Globus pallidus (tissue), 1 donor: ENCODE measurements at regions not wholly inside any gene's neighbourhood (a gene's known extent, or its start where the extent isn't known, plus 50 kb on each side); places are given as distances from the start of the nearest gene placed in this dataset.
"Not testable (repeated sequence)": the region's sequence is repeated elsewhere in the genome, so short reads cannot be mapped to it uniquely, and the experiment has no call there.

Experiments used
- DNase-seq: peaks from one replicate; pipeline ENCODE4 v3.0.0-alpha.2; 2015; ENCODE audit warnings: low spot score

GRCh38 chr3:81910244-81910852, 148.9 kb upstream of the GBE1 start:
- DNase-seq, result peak; percentile 19

GRCh38 chr3:81909796-81910195, 148.4 kb upstream of the GBE1 start:
- DNase-seq, result no peak

- no peak for DNase-seq
Observed at GRCh38 chr3:81908561-81908960, 147.1 kb upstream of the GBE1 start.

DNA sequence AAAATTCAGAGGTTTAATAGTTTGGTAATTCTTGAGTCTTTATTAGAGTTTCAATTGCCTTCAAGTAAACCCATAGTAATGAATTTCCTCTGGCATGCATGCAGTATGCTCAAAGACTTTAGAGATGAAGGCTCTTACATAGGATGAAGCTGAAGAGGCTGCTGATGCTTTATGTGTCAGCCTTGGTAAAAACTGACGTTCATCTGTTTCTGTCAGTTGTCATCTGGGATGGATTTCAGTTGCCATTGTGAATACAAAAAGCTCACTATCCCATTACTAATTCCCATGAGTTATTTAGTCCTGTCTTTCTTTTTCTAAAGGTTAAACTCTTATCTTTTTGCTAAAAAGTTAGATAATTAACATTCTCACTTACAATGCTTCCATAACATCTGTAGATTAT, 136.9 kb upstream of the GBE1 start:
- no peak for DNase-seq

- DNase-seq, result no peak
Observed at GRCh38 chr3:81894598-81894997, 133.2 kb upstream of the GBE1 start.

DNA sequence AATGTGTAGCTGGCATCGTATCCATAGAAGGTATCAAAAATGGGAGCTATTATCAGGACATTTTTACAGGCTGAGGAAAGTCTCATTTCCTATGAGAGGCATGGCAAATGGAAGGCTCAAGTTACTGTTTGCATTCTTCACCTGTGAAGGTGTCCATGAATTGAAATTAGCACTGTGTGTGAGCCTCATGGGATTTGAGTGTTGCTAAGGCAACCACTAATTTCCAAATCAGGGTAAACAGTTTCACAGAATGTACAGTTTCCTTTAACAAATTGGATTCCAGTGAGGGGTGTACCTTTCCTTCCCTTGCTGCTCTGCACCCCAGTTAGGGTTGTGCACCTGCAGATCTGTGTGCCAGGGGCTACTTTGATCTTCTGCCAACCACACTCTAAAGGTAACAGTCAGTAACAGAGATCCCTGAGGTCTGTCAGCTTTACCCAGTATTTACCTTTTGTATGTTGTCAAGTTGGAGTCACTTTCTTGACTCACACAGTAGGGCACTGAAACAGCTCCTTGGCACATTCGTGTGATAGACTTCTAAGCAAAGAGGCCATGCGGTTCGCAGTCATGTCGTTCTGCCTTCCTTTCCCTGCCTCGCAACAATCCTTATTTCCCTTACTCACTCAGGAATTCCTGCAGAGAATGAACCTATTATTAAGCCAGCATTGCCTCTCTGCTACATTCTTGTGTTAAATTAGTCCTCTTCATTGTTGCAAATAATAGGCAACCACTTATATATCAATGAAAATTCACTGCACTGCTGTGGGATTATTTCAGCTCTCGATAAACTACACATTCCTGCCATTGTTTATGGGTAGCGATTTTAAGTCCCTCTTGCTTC, 129.8 kb upstream of the GBE1 start:
- DNase-seq, result no peak

- no peak for DNase-seq
Observed at GRCh38 chr3:81888914-81889557, 127.6 kb upstream of the GBE1 start.

DNA sequence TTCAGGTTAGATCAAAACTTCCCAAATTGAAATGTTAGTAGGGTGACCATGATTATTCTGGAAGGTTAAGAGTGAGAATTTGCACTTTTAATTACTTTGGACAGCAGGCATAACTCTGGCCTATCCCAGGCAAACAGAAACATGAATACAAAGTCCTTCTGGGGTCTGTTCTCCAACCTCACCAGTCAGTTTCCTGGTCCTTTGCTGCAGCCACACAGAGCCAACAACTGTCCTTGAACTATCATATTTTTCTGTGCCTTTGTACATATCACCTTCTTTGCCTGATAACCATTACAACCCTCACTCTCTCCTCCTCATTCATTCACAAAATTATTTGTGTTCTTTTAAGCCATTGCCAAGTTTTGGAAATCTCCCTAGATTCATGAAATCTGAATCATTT, 126.0 kb upstream of the GBE1 start:
- no peak for DNase-seq

DNA sequence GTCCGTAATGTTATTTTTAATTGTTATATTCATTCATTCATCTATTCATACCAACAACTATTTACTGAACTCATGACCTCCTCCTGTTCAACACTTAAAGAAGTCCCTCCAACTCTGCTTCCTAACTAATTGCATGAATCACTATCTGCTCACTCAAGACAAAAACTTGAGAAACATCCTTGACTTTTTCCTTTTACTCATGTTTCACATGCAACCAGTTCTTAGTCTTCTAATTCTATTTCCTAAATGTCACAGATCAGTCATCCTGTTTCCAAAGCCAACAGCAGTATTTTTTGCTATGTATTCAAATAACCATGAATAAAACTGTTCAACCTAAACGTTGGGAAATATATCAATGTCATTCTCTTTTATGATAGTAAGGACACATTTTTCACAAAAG, 124.6 kb upstream of the GBE1 start:
- no peak for DNase-seq

DNA sequence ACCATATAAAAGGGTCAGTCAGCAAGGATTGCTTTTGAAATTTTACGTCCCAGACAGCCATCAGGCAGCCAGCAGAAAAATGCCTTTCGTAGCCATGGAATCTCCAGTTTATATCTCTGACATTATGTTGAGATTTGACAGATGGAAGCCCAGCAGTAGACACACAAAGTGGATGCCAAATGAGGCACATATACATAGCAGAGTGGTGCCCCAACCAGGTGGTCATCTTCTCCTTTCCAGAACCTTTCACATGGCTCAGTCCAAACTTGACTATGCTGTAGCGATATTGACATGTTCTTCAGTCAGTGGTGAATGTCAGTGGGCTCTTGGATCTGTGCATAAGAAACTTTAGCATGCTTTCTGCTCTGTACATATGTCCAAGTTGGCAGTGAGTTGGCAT, 123.3 kb upstream of the GBE1 start:
- no peak for DNase-seq

DNA sequence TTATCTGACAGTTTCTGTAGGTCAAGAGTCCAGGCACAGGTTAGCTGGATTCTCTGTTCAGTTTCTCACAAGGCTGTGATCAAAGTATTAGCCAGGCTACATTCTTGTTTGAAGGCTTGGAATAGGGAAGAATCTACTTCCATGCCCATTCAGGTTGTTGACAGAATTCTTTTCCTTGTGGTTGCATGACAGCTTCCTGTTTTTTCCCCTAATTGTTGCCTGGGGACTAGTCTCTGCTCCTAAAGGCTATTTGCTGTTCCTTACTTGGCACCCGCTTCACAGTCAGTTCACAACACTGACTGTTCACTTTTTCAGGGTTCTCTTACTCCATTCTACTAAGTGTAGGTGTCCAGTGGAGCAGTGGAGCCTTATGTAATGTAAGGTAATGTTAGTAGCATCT, 115.4 kb upstream of the GBE1 start:
- DNase-seq, result no peak

DNA sequence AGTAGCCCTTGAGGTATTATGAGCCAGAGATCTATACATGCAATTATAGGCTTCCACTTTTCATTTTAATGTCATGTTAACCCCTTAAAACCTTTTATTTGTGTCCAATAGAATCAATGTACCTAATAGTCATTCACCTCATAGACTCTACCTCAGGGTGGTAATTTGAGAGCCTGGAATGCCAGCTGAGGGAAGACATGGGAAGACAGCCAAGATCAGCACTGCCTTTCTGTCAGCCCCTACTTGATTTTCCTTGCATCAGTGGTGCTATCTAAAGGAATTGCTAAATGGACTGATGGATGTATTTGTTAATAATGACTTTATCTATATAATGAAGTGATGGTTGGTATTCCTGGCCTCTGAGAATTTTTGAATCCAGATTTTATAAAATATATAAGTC, 113.3 kb upstream of the GBE1 start:
- DNase-seq, result no peak

GRCh38 chr3:81872566-81872965, 111.1 kb upstream of the GBE1 start:
- DNase-seq, result no peak

DNA sequence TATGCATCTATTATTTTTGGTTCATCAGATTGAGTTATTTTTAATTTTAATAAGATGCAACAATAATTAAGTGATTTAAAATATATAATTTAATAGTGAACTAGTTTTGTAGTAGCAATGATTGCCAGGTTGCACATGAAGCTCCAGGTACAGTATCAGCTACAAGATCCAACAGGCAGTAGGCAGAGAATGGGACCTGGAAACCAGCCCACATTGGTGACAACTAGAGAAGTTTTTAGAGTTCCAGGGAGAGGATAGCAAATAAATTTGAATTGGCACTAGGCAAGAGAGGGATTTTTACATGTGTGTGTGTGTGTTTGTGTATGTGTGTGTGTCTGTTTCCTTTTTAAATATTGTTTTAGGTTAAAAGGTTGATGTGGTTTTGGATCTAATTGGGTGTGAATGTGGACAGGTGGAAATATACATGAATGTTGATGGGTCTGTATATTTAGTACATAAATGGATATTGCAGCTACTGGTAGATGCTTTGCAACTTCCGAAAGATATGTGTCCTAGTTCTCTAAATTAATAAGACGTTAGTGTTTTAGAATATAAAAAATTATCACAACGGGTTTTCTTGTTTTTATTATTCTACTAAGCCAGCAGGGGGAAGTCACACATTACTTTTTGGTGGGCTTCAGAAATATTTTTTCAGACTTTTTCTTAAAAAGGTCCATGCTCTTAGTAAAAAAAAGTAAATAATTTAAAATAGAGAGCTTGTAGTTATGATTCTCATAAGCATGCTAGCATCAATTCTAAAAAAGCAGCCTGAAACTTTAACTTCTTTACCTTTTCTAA, 110.1 kb upstream of the GBE1 start:
- DNase-seq, result no peak

GRCh38 chr3:81869382-81869781, 107.9 kb upstream of the GBE1 start:
- no peak for DNase-seq

DNA sequence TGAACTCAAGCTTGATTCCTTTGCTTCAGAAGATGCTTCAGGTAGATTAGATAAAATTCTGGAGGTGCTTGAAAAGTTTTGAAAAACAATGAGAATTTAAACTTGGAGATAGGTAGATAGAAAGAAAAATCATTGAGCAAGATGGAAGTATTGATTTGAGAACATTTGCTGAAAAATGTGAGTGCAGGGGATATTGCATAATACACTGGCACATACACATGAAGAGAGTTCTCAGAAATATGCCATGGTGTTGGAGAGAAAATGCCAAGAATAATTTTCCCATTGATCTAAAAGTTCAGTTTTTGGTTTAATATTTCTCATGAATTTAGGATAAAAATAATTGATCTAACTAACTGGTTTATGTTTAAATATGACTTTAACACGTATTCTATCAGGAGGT, 107.2 kb upstream of the GBE1 start:
- no peak for DNase-seq

DNA sequence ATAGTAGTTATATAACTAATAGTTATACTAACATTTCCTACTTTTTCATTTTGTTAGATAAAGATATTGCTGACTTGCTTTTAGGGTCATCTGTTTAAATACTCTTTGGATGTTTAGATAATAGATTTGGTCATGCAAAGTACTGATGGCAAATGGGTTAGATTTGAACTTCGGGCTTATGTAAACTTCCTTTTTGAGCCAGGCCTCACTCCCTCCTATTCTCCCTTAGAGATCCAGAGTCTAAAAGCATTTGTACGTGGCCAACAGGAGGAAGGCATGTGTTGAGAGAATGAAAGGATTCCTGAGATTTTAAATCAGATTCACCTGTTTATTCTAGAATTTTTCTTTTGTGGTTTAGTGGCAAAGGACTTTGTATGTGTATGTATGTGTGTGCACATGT, 106.4 kb upstream of the GBE1 start:
- DNase-seq, result no peak

- DNase-seq, result not testable (repeated sequence)
Observed at GRCh38 chr3:81865164-81865563, 103.7 kb upstream of the GBE1 start.

GRCh38 chr3:81864272-81864671, 102.8 kb upstream of the GBE1 start:
- DNase-seq, result no peak

DNA sequence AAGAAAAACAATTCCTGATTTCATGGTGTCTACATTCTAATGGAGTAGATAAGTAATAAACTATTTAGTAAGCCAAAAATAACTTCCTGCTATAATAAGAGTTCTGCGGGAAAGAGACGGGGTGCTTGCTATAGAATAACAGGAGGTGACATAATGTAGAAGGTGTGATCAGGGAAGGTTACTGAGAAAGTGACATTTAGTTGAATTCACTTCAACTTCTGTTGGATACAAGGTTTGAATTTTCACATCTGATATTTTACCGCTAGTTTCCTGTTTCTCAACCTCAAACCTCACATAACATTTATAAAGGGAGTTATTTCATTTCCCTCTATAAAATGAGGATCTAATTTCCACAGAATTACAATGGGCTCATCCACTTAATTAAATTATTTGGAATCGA, 102.3 kb upstream of the GBE1 start:
- DNase-seq, result no peak

DNA sequence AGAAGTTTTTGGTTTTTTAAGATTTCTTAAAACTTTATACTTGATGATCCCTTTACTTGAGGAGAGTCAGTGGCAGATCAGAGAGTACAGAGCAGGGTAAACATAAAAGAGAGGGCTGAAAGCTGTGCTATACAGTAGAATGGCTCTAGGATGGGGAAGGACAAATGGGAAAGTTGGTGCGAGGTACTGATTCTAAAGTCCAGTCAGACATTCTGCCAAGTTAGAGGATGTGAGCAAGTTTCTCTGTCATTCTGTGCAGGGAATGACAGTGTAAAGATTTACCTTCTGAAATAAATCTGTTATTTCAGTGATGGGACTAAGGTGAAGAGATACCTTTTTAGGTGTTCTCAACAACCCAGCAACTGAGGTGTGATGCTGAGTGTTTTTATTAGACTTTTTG, 100.1 kb upstream of the GBE1 start:
- DNase-seq, result no peak

- no peak for DNase-seq
Observed at GRCh38 chr3:81859524-81859923, 98.1 kb upstream of the GBE1 start.

DNA sequence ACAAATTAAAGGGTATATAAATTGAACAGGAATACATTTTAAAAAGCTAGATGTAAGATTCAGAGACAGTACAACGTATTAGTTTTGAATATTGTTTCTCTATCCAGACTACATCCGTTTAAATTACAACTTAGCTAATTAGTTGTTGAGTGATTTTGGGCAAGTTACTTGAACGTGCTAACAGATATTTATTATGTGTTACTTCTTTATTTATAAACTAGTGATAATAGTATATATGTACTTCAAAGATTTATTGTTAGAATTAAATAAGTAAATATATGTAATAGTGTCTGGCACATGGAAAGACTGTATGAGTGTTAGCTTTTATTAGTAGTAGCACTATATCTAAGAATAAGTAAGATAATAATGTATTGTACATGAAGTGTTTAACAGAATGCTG, 92.0 kb upstream of the GBE1 start:
- DNase-seq, result no peak
